Activated T-cell treated with anti-CD3 and anti-CD28 coated beads, Interleukin-2, amount 50 U/mL, for 1 hour (primary cell): ENCODE measurements at regions not wholly inside any gene's neighbourhood (a gene's known extent, or its start where the extent isn't known, plus 50 kb on each side); places are given as distances from the start of the nearest gene placed in this dataset.
"Not testable (repeated sequence)": the region's sequence is repeated elsewhere in the genome, so short reads cannot be mapped to it uniquely, and the experiment has no call there.

Source experiments
- DNase-seq: peaks from one replicate; pipeline ENCODE4 v3.0.0-alpha.2; 2020

- no peak for DNase-seq
Observed at GRCh38 chr3:75248974-75249373, 415.2 kb upstream of the FRG2C start.

GRCh38 chr3:75254685-75255084, 409.4 kb upstream of the FRG2C start:
- DNase-seq: no peak

- not testable (repeated sequence) for DNase-seq
Observed at GRCh38 chr3:75258825-75259683, 405.1 kb upstream of the FRG2C start.

GRCh38 chr3:75260975-75261374, 403.2 kb upstream of the FRG2C start:
- not testable (repeated sequence) for DNase-seq

- no peak for DNase-seq
Observed at GRCh38 chr3:75262661-75263060, 401.5 kb upstream of the FRG2C start.

GRCh38 chr3:75265897-75266296, 398.2 kb upstream of the FRG2C start:
- DNase-seq: no peak

GRCh38 chr3:75268576-75268975, 395.6 kb upstream of the FRG2C start:
- not testable (repeated sequence) for DNase-seq

GRCh38 chr3:75272237-75272636, 391.9 kb upstream of the FRG2C start:
- not testable (repeated sequence) for DNase-seq

GRCh38 chr3:75272691-75273090, 391.4 kb upstream of the FRG2C start:
- no peak for DNase-seq

- not testable (repeated sequence) for DNase-seq
Observed at GRCh38 chr3:75285531-75286148, 378.5 kb upstream of the FRG2C start.

- DNase-seq: not testable (repeated sequence)
Observed at GRCh38 chr3:75288972-75289574, 375.1 kb upstream of the FRG2C start.

GRCh38 chr3:75294124-75294523, 370.0 kb upstream of the FRG2C start:
- no peak for DNase-seq

GRCh38 chr3:75295013-75295412, 369.1 kb upstream of the FRG2C start:
- DNase-seq: no peak

- no peak for DNase-seq
Observed at GRCh38 chr3:75296858-75297257, 367.3 kb upstream of the FRG2C start.

GRCh38 chr3:75300606-75301005, 363.5 kb upstream of the FRG2C start:
- no peak for DNase-seq

- DNase-seq: not testable (repeated sequence)
Observed at GRCh38 chr3:75301050-75301449, 363.1 kb upstream of the FRG2C start.

- DNase-seq: no peak
Observed at GRCh38 chr3:75303741-75304140, 360.4 kb upstream of the FRG2C start.

GRCh38 chr3:75305901-75306300, 358.2 kb upstream of the FRG2C start:
- DNase-seq: no peak

GRCh38 chr3:75311306-75311705, 352.8 kb upstream of the FRG2C start:
- not testable (repeated sequence) for DNase-seq

GRCh38 chr3:75312469-75312868, 351.7 kb upstream of the FRG2C start:
- DNase-seq: not testable (repeated sequence)

- not testable (repeated sequence) for DNase-seq
Observed at GRCh38 chr3:75319776-75320175, 344.4 kb upstream of the FRG2C start.

- DNase-seq: no peak
Observed at GRCh38 chr3:75320369-75320768, 343.8 kb upstream of the FRG2C start.

- no peak for DNase-seq
Observed at GRCh38 chr3:75321060-75321459, 343.1 kb upstream of the FRG2C start.

GRCh38 chr3:75323936-75324335, 340.2 kb upstream of the FRG2C start:
- not testable (repeated sequence) for DNase-seq
